LNCAP (cell line): ENCODE measurements at regions not wholly inside any gene's neighbourhood (a gene's known extent, or its start where the extent isn't known, plus 50 kb on each side); places are given as distances from the start of the nearest gene placed in this dataset.

Experiments
- CTCF ChIP-seq: fragments of 450-650 bp; IDR thresholded peaks from 2 replicates; pipeline ENCODE4 v1.5.1; 2017; ENCODE audit warnings: mild to moderate bottlenecking

GRCh38 chr5:89537800-89538199 is 654.8 kb upstream of the MEF2C start:
- TF ChIP-seq CTCF, result no peak

DNA sequence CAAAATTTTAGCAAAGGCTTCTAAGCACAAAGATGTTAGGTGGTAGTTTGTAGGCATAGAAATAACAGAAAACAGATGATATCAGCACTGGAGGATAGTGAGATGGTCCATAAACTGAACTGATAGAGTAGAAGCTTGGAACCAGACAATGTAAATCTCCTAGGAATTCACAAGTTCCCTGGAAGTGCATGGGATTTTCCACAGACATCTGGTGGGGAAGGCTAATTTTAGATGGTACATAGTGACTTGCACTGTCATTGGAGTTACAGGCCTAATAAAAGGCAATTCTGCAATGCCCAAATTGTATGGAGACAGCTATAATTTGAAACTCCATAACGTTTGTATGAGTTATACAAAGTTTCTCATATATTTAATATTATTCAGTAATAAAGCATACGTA is 653.0 kb upstream of the MEF2C start:
- TF ChIP-seq CTCF, result no peak

GRCh38 chr5:89535411-89535810 is 652.4 kb upstream of the MEF2C start:
- no peak for TF ChIP-seq CTCF

DNA sequence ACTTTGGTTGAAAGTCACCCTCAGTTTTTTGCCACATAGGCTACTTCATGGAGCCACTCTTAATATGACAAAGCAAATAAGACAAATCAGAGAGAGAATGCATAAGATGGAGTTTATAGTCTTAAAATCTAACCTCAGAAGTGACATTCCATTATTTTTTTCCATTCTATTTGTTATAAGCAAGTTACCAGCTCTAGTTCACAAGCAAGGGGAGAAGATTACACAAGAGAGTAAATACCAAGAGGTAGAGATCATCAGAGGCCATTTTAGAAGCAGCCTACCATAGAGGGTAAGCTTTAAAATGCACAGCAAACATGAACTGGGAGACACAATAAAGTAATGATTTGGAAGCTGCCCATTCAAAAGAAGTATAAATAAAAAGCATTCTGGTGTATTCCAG is 651.3 kb upstream of the MEF2C start:
- TF ChIP-seq CTCF, result no peak

- TF ChIP-seq CTCF, result no peak
These were observed 641.8 kb upstream of the MEF2C start for GRCh38 chr5:89524785-89525184.

DNA sequence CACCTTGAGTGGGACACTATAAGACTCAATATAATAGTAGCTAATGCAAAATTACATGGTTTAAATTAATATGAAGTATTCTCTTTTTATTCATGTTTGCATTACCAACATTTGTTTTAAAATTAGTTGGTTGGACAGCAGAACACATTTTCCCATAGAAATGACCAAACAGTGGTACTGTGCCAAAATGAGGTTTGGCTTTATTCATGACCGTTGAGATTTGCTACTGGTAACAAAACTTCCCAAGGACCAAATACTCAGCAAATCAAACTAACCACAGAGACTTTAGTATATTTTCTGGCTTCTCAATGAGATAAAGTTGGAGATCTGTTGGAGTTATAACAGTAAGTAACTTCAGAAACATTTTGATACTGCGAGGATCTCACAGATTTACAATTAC is 637.8 kb upstream of the MEF2C start:
- TF ChIP-seq CTCF, result no peak

DNA sequence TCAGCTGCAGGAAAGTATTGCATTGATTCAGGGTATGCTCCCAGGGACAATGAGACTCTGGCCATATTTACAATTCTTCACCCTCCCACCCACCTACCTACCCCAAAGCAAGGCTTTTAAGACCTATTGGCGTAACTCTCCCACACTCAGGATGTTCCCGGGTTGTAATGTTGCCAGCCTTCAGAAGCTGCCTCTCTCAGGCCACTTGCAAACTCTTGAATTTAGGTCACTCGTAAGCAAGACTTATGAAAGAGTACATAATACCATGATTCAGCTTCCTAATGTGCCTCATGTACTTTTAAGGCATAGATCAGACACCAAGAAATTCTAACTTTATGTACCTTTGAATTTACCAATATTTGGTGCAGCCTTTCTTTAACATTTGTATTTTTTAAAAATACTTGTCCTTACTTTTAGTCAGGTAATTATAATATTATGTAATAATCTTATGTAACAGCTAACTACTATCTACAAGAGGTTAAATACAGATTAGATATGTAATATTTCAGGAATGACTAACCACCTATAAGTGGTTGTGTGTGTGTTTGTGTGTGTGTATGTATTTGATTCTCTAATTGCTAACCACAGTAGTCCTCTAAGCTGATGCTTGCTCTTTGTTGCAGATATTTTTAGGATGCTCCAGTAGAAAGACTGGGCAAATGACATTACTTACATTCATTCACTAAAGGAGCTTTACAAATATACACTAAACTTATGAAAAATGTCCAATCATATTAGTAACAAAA is 630.5 kb upstream of the MEF2C start:
- TF ChIP-seq CTCF, result no peak

DNA sequence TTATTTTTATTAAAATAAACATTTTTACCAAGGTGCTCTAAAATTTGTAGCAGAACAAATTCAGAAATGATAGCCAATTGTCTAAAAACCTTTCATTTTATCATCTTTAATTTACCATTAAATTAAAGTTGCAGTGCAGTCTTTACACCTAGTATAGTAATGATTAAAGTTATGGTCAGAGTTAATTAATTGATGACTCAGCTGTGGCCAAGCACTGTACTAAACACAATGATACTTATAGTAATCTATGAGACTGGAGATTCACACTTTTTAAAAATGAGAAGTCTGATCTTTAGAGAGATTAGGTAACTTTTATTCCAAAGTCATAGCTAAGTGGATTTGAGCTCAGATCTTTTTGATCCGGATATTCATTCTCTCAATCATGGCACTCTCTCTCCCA is 621.1 kb upstream of the MEF2C start:
- TF ChIP-seq CTCF, result no peak
